ENCODE measurements at regions not wholly inside any gene's neighbourhood (a gene's known extent, or its start where the extent isn't known, plus 50 kb on each side); places are given as distances from the start of the nearest gene placed in this dataset.
A peak's percentile ranks its signal among the peaks of the same experiment; 100 is the strongest.

DNA sequence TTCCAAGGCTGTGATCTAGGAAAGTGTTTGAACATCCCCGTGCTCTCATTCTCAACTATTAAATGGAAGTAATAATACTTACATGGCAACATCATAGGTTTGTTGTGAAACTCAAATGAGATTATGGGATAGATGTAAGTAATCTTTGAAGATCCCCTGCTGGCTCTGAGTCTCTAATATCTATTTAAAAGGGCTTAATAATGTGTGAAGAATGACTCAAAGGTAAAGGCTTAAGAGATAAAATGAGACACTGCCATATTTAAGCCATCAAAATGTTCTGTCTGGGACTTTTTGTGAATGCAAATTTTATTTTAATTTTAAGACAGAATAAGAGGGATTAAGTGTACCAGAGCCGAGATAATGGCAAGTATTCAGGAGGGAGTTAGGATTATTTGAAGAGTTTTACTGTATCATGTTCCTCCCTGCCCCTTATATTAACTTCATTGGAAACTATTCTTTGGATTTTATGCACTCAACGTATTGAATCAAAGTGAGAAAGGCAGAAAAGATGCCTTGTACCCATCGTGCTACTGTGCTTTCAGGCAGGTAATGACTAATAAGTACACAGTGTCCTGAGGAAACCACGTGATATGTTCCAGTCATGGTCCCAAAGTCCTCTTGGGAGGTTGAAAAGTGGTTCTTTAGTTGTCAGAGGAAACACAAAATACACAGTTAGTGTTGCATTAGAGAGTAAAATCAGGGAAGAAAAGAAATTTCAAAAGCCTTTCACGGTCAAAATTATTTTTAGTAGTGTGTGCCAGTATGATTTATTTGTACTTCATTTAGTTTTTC, 192.4 kb downstream of the RBM46 start:
- peak in 2 of 4 donors; percentile 61 to 65 for ATAC-seq
- intact Hi-C loops (cut with DNase I): loop anchor here in 1 of 3 donors (10.0 kb wide), 1 partner anchor 391 kb away; no protein-coding TSS in a partner anchor
- no peak for DNase-seq
- Histone ChIP-seq H3K9me3 (no peaks in the 10 kb centered on the region), H3K4me3 (no peak overlapping the region), H3K36me3 (no peaks in the 10 kb centered on the region), H3K27me3 (no peaks in the 10 kb centered on the region), H3K4me1 (no peaks in the 10 kb centered on the region), H3K27ac (no peak overlapping the region)
- TF ChIP-seq CTCF (IDR thresholded peaks at IDR 0.05): no peak
- FAIRE-seq: no peak
- WGBS, 2 donors: 56 to 59% methylated on average over 6 of the region's 6 CpGs

GRCh38 chr4:154977228-154977627, 196.2 kb downstream of the RBM46 start:
- no peak for FAIRE-seq
- ATAC-seq: no peak

GRCh38 chr4:154982187-154983047, 201.3 kb downstream of the RBM46 start:
- Histone ChIP-seq H3K4me3 (no peak overlapping the region), H3K36me3 (no peaks in the 10 kb centered on the region), H3K27me3 (peaks cover 0 to 4% (median 0%) of the 10 kb centered on the region in 4 donors), H3K27ac (no peak overlapping the region), H3K9me3 (no peaks in the 10 kb centered on the region), H3K4me1 (no peaks in the 10 kb centered on the region)
- intact Hi-C loops (cut with DNase I): loop anchor here in 1 of 3 donors (10.0 kb wide), 1 partner anchor 372 kb away; no protein-coding TSS in a partner anchor
- DNase-seq (peak in 5 of 6 donors; percentile 34 to 69 (median 41)), FAIRE-seq (no peak), ATAC-seq (peak; percentile 63 to 90 (median 88))
- WGBS, 2 donors: 12 to 15% methylated on average over 10 of the region's 10 CpGs
- peak in 3 of 4 donors; percentile 40 to 66 (median 61) for TF ChIP-seq CTCF (IDR thresholded peaks at IDR 0.05)

More at GRCh38 chr4:154977228-154977627, 196.2 kb downstream of the RBM46 start:
- Histone ChIP-seq H3K4me3 (no peak overlapping the region), H3K9me3 (no peaks in the 10 kb centered on the region), H3K27ac (no peak overlapping the region), H3K36me3 (no peaks in the 10 kb centered on the region), H3K27me3 (peaks cover 0 to 4% (median 0%) of the 10 kb centered on the region in 4 donors), H3K4me1 (no peaks in the 10 kb centered on the region)
- TF ChIP-seq CTCF (IDR thresholded peaks at IDR 0.05): no peak
- DNase-seq: no peak
- intact Hi-C loops (cut with DNase I): loop anchor here in 1 of 3 donors (10.0 kb wide), 1 partner anchor 388 kb away; no protein-coding TSS in a partner anchor
- 33 to 58% methylated on average over 6 of the region's 6 CpGs for WGBS, 2 donors

- Histone ChIP-seq H3K4me1 (no peaks in the 10 kb centered on the region), H3K27me3 (peaks cover 0 to 4% (median 0%) of the 10 kb centered on the region in 4 donors), H3K27ac (no peak overlapping the region), H3K4me3 (no peak overlapping the region), H3K36me3 (no peaks in the 10 kb centered on the region), H3K9me3 (no peaks in the 10 kb centered on the region)
- WGBS, 2 donors: 65 to 72% methylated on average over 5 of the region's 5 CpGs
- DNase-seq: no peak
- intact Hi-C loops (cut with DNase I): loop anchor here in 1 of 3 donors (10.0 kb wide), 1 partner anchor 371 kb away; no protein-coding TSS in a partner anchor
- no peak for ATAC-seq
- FAIRE-seq: no peak
- no peak for TF ChIP-seq CTCF (IDR thresholded peaks at IDR 0.05)
Measured at GRCh38 chr4:154983714-154984113, 202.6 kb downstream of the RBM46 start.

All from pancreas (tissue), 10 donors.